ENCODE measurements at regions not wholly inside any gene's neighbourhood (a gene's known extent, or its start where the extent isn't known, plus 50 kb on each side); places are given as distances from the start of the nearest gene placed in this dataset.

DNA sequence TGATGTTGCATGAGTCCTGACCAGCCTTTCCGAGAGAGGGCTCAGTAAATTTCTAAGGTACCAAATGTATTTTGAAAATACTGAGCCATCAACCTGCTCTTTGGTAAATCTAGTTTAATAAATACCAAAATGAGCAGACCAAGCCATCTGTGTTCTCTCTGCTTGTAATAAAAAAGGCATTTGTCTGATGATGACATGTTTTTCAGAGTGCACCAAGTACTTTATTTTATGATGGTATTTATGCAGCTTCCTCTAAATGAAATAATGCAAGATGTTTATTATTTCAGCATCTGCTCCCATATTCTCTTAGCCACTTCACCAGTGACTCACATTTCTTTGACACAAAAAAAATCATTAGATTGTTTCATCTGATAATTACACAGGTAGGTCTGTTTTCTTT lies 700.5 kb downstream of the TRIML1 start:
- Histone ChIP-seq H3K79me2 (ENCODE audit: low read length) (no peaks in the 10 kb centered on the region), H3K9me2 (replicated peaks; ENCODE audit: insufficient read depth, low read length) (no peaks in the 10 kb centered on the region), H3K27me3 (replicated peaks; ENCODE audit: insufficient read depth, low read length) (no peaks in the 10 kb centered on the region), H3K36me3 (replicated peaks; ENCODE audit: insufficient read depth, low read length) (no peaks in the 10 kb centered on the region), H3K4me3 (ENCODE audit: low read length) (no peak overlapping the region), H4K20me1 (ENCODE audit: insufficient read depth, low read length) (no peaks in the 10 kb centered on the region), H3K4me1 (ENCODE audit: low read length) (no peaks in the 10 kb centered on the region), H3K27ac (ENCODE audit: low read length) (no peak overlapping the region), H3K9me3 (replicated peaks; ENCODE audit: insufficient read depth, low read length) (no peaks in the 10 kb centered on the region), H3K9ac (ENCODE audit: low read length) (no peak overlapping the region), H2AFZ (ENCODE audit: low read length) (no peak overlapping the region), H3F3A (ENCODE audit: insufficient read depth, low read length) (no peaks in the 10 kb centered on the region), H3K4me2 (ENCODE audit: low read depth, low read length) (no peak overlapping the region)
- TF ChIP-seq EZH2 (optimal IDR thresholded peaks at IDR 0.05; ENCODE audit: low read depth, low read length) (no peak), EZH2phosphoT487 (IDR thresholded peaks at IDR 0.05; ENCODE audit: low read length) (no peak)
- TF ChIP-seq, protein P1, sequence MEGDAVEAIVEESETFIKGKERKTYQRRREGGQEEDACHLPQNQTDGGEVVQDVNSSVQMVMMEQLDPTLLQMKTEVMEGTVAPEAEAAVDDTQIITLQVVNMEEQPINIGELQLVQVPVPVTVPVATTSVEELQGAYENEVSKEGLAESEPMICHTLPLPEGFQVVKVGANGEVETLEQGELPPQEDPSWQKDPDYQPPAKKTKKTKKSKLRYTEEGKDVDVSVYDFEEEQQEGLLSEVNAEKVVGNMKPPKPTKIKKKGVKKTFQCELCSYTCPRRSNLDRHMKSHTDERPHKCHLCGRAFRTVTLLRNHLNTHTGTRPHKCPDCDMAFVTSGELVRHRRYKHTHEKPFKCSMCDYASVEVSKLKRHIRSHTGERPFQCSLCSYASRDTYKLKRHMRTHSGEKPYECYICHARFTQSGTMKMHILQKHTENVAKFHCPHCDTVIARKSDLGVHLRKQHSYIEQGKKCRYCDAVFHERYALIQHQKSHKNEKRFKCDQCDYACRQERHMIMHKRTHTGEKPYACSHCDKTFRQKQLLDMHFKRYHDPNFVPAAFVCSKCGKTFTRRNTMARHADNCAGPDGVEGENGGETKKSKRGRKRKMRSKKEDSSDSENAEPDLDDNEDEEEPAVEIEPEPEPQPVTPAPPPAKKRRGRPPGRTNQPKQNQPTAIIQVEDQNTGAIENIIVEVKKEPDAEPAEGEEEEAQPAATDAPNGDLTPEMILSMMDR (IDR thresholded peaks at IDR 0.05; ENCODE audit: low read length) = no peak
- no peak for DNase-seq

DNA sequence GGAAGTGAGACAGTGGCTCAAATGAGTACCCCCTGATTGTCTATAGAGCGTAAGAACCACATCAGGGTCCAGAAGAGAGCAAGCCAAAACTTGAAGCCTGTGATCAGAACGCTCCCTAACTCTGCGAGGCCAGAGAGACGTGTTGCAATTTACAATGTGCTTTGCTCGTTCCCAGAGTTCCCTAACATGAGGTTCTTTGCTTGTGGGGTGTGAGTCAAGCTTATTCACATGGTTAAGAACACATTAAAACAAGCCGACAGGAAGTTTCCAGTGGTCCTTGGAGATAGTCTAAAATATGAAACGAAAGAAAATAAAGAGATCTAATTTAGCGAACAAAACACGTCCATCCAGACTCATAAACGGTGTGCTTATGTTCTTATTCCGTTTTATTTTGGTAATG lies 702.3 kb downstream of the TRIML1 start:
- no peaks in the 10 kb centered on the region for H3K9me2 ChIP-seq (replicated peaks; ENCODE audit: insufficient read depth, low read length)
- no peak overlapping the region for H3K9ac ChIP-seq (ENCODE audit: low read length)
- DNase-seq = no peak
- no peaks in the 10 kb centered on the region for H3K4me1 ChIP-seq (ENCODE audit: low read length)
- no peaks in the 10 kb centered on the region for H4K20me1 ChIP-seq (ENCODE audit: insufficient read depth, low read length)
- H3K36me3 ChIP-seq (replicated peaks; ENCODE audit: insufficient read depth, low read length) = no peaks in the 10 kb centered on the region
- H2AFZ ChIP-seq (ENCODE audit: low read length) = no peak overlapping the region
- no peak overlapping the region for H3K4me3 ChIP-seq (ENCODE audit: low read length)
- H3K79me2 ChIP-seq (ENCODE audit: low read length) = no peaks in the 10 kb centered on the region
- H3F3A ChIP-seq (ENCODE audit: insufficient read depth, low read length) = no peaks in the 10 kb centered on the region
- no peaks in the 10 kb centered on the region for H3K27me3 ChIP-seq (replicated peaks; ENCODE audit: insufficient read depth, low read length)
- H3K27ac ChIP-seq (ENCODE audit: low read length) = no peak overlapping the region
- TF ChIP-seq EZH2phosphoT487 (IDR thresholded peaks at IDR 0.05; ENCODE audit: low read length) = no peak
- no peak for TF ChIP-seq EZH2 (optimal IDR thresholded peaks at IDR 0.05; ENCODE audit: low read depth, low read length)
- TF ChIP-seq, protein P1 (IDR thresholded peaks at IDR 0.05; ENCODE audit: low read length) = no peak
- H3K9me3 ChIP-seq (replicated peaks; ENCODE audit: insufficient read depth, low read length) = no peaks in the 10 kb centered on the region
- no peak overlapping the region for H3K4me2 ChIP-seq (ENCODE audit: low read depth, low read length)

DNA sequence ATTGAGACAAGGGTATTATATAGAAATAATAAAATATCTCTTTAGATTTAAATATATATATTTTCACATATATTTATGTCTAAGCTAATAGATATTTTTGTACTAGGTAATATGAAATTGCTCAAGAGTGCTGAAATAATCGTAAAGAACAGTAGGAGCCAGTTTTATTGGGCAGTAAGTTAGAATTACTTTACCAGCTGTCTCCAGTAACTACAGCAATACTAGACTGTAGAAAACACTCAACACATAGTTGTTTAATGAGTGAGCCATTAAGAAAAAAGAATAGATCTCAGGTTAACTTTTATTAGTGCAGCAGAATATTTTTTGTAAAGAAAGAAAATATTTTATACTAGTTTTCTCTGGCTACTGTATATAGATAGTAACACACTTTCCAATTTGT lies 715.2 kb downstream of the TRIML1 start:
- Histone ChIP-seq H3F3A (ENCODE audit: insufficient read depth, low read length) (no peaks in the 10 kb centered on the region), H3K9me2 (replicated peaks; ENCODE audit: insufficient read depth, low read length) (no peaks in the 10 kb centered on the region), H4K20me1 (ENCODE audit: insufficient read depth, low read length) (no peaks in the 10 kb centered on the region), H3K79me2 (ENCODE audit: low read length) (no peaks in the 10 kb centered on the region), H3K9me3 (replicated peaks; ENCODE audit: insufficient read depth, low read length) (no peaks in the 10 kb centered on the region), H3K36me3 (replicated peaks; ENCODE audit: insufficient read depth, low read length) (no peaks in the 10 kb centered on the region), H3K4me3 (ENCODE audit: low read length) (no peak overlapping the region), H2AFZ (ENCODE audit: low read length) (no peak overlapping the region), H3K4me1 (ENCODE audit: low read length) (no peaks in the 10 kb centered on the region), H3K4me2 (ENCODE audit: low read depth, low read length) (no peak overlapping the region), H3K9ac (ENCODE audit: low read length) (no peak overlapping the region), H3K27me3 (replicated peaks; ENCODE audit: insufficient read depth, low read length) (no peaks in the 10 kb centered on the region), H3K27ac (ENCODE audit: low read length) (no peak overlapping the region)
- TF ChIP-seq EZH2phosphoT487 (IDR thresholded peaks at IDR 0.05; ENCODE audit: low read length) = no peak
- TF ChIP-seq, protein P1 (IDR thresholded peaks at IDR 0.05; ENCODE audit: low read length) = no peak
- no peak for DNase-seq
